Stimulated activated CD8-positive, alpha-beta memory T cell treated with anti-CD3 and anti-CD28 coated beads, Interleukin-7, amount 100 ng/mL, for 24 hours (primary cell): ENCODE measurements at regions not wholly inside any gene's neighbourhood (a gene's known extent, or its start where the extent isn't known, plus 50 kb on each side); places are given as distances from the start of the nearest gene placed in this dataset.

Experiments used
- DNase-seq: peaks from one replicate; pipeline ENCODE4 v3.0.0-alpha.2; 2020; ENCODE audit warnings: low read depth

- DNase-seq = no peak
Measured at GRCh38 chr22:49212002-49212401, 615.7 kb downstream of the BRD1 start.

GRCh38 chr22:49211176-49211575 lies 616.5 kb downstream of the BRD1 start:
- no peak for DNase-seq

GRCh38 chr22:49210606-49211005 lies 617.1 kb downstream of the BRD1 start:
- DNase-seq = no peak

GRCh38 chr22:49209452-49210195 lies 618.0 kb downstream of the BRD1 start:
- no peak for DNase-seq

GRCh38 chr22:49208768-49209252 lies 618.9 kb downstream of the BRD1 start:
- no peak for DNase-seq

- DNase-seq = no peak
Measured at GRCh38 chr22:49208004-49208402, 619.7 kb downstream of the BRD1 start.

- no peak for DNase-seq
Measured at GRCh38 chr22:49207008-49208003, 620.4 kb downstream of the BRD1 start.

GRCh38 chr22:49206281-49206680 lies 621.4 kb downstream of the BRD1 start:
- no peak for DNase-seq

- DNase-seq = no peak
Measured at GRCh38 chr22:49205483-49205800, 622.2 kb downstream of the BRD1 start.

- DNase-seq = no peak
Measured at GRCh38 chr22:49204599-49205482, 622.8 kb downstream of the BRD1 start.

- no peak for DNase-seq
Measured at GRCh38 chr22:49203859-49204598, 623.6 kb downstream of the BRD1 start.

- DNase-seq = no peak
Measured at GRCh38 chr22:49203091-49203858, 624.4 kb downstream of the BRD1 start.

GRCh38 chr22:49202226-49202625 lies 625.4 kb downstream of the BRD1 start:
- DNase-seq = no peak

GRCh38 chr22:49201046-49201970 lies 626.4 kb downstream of the BRD1 start:
- DNase-seq = no peak

GRCh38 chr22:49199224-49199623 lies 628.4 kb downstream of the BRD1 start:
- no peak for DNase-seq

GRCh38 chr22:49198705-49199084 lies 629.0 kb downstream of the BRD1 start:
- no peak for DNase-seq

GRCh38 chr22:49197986-49198704 lies 629.5 kb downstream of the BRD1 start:
- no peak for DNase-seq

GRCh38 chr22:49197505-49197904 lies 630.2 kb downstream of the BRD1 start:
- no peak for DNase-seq

- DNase-seq = no peak
Measured at GRCh38 chr22:49196046-49196511, 631.6 kb downstream of the BRD1 start.
